T-cell (primary cell): ENCODE measurements at regions not wholly inside any gene's neighbourhood (a gene's known extent, or its start where the extent isn't known, plus 50 kb on each side); places are given as distances from the start of the nearest gene placed in this dataset.

Experiments used
- ATAC-seq, 4 experiments: fragments of 200-7000 bp in 3 of 4; fragments of 150-1000 bp in 1 of 4; cut with Tn5 transposase; replicated peaks in 1 of 4; 1 replicate in 3 of 4; 2 replicates in 1 of 4; pipeline ENCODE4 v1.10.0; 2021; ENCODE audit warnings: moderate library complexity in 3 of 4, mild to moderate bottlenecking in 2 of 4, moderate number of reproducible peaks in 1 of 4
- CTCF ChIA-PET, 2 donors: fragments of 300-600 bp; sonication (Branson Sonifier 250); formaldehyde crosslinking; loops; one replicate each; lab custom pipeline; 2022; ENCODE audit warnings: antibody characterized with exemption in 2 of 2; lab: Charles Lee
- POLR2A ChIA-PET, 2 donors: fragments of 300-600 bp; sonication (Branson Sonifier 250); formaldehyde crosslinking; loops; one replicate each; lab custom pipeline; 2022; ENCODE audit warnings: antibody characterized with exemption in 2 of 2; lab: Charles Lee
- DNase-seq, 35 experiments: peaks; one replicate each; pipeline versions ENCODE4 v3.0.0 to v3.0.0-alpha.2; 2013 to 2023
- H3K27ac ChIP-seq: one replicate; pipeline ENCODE4 v1.5.1; 2013; ENCODE audit warnings: low read length
- H3K27me3 ChIP-seq, 2 experiments: replicated peaks in 1 of 2; 1 replicate in 1 of 2; 2 replicates in 1 of 2; pipeline versions ENCODE4 v1.6.1 to v1.7.0; 2013; ENCODE audit warnings: low read length in 1 of 2, mixed read lengths in 1 of 2; ENCODE audit not compliant: control insufficient read depth in 2 of 2, insufficient read depth in 2 of 2; ENCODE audit errors: extremely low read depth in 1 of 2
- H3K36me3 ChIP-seq, 2 donors: 1 replicate in 1 of 2; 2 replicates in 1 of 2; pipeline versions ENCODE4 v1.6.1 to v1.7.0; 2013; ENCODE audit warnings: low read length in 1 of 2; ENCODE audit not compliant: control insufficient read depth in 2 of 2, insufficient read depth in 1 of 2; ENCODE audit errors: extremely low read depth in 1 of 2
- H3K4me1 ChIP-seq, 2 experiments: 1 replicate in 1 of 2; 2 replicates in 1 of 2; pipeline versions ENCODE4 v1.6.1 to v1.7.0; 2013; ENCODE audit warnings: low read length in 2 of 2, mixed read lengths in 1 of 2; ENCODE audit not compliant: insufficient read depth in 2 of 2, control insufficient read depth in 1 of 2; ENCODE audit errors: extremely low read depth in 1 of 2
- H3K4me3 ChIP-seq, 2 donors: 1 replicate in 1 of 2; 2 replicates in 1 of 2; pipeline versions ENCODE4 v1.5.1 to v1.7.0; 2013; ENCODE audit warnings: mild to moderate bottlenecking in 2 of 2, low read length in 1 of 2, moderate library complexity in 1 of 2; ENCODE audit not compliant: control insufficient read depth in 1 of 2; ENCODE audit errors: extremely low read depth in 1 of 2
- H3K9me3 ChIP-seq: 2 replicates; pipeline ENCODE4 v1.7.0; 2013
- H3K27ac Mint-ChIP-seq, 2 donors: one replicate each; pipeline ENCODE4 v1.8.0; 2020 to 2021; ENCODE audit warnings: mild to moderate bottlenecking in 2 of 2, mixed read lengths in 2 of 2
- H3K27me3 Mint-ChIP-seq, 2 donors: one replicate each; pipeline ENCODE4 v1.8.0; 2021 to 2022; ENCODE audit warnings: mixed read lengths in 2 of 2
- H3K36me3 Mint-ChIP-seq: one replicate; pipeline ENCODE4 v1.8.0; 2021; ENCODE audit warnings: mixed read lengths
- H3K4me1 Mint-ChIP-seq, 3 donors: one replicate each; pipeline ENCODE4 v1.8.0; 2020 to 2022; ENCODE audit warnings: mixed read lengths in 3 of 3, mild to moderate bottlenecking in 1 of 3
- H3K4me3 Mint-ChIP-seq, 3 donors: one replicate each; pipeline ENCODE4 v1.8.0; 2020 to 2022; ENCODE audit warnings: mild to moderate bottlenecking in 3 of 3, mixed read lengths in 3 of 3, moderate library complexity in 3 of 3
- H3K9me3 Mint-ChIP-seq, 3 donors: one replicate each; pipeline ENCODE4 v1.8.0; 2020 to 2022; ENCODE audit warnings: mixed read lengths in 3 of 3
- WGBS: methylation state at CpG from one replicate; pipeline ENCODE4 v1.1.5; 2013; ENCODE audit warnings: missing lambda C conversion rate; ENCODE audit not compliant: insufficient coverage; 5-methylcytosine and 5-hydroxymethylcytosine counted together

- H3K36me3 Mint-ChIP-seq, result no peaks in the 10 kb centered on the region
- no peak overlapping the region for H3K27ac Mint-ChIP-seq
- 100% methylated on average over 1 of the region's 1 CpG for WGBS
- ATAC-seq, result no peak
- H3K4me3 Mint-ChIP-seq, result peak overlapping the region in 1 of 3 donors; percentile 28
- no peaks in the 10 kb centered on the region for H3K9me3 ChIP-seq
- no peaks in the 10 kb centered on the region for H3K27me3 ChIP-seq
- H3K4me3 ChIP-seq, result no peak overlapping the region
- CTCF ChIA-PET, result interaction anchor here (1.4 to 1.6 kb wide), 2 partner anchors 33 kb away, joined by 4 to 8 read pairs; no protein-coding TSS in a partner anchor
- POLR2A ChIA-PET, result interaction anchor here in 1 of 2 donors (1.5 kb wide), 1 partner anchor 8 kb away, joined by 3 read pairs; no protein-coding TSS in a partner anchor
- no peaks in the 10 kb centered on the region for H3K36me3 ChIP-seq
- no peak overlapping the region for H3K27ac ChIP-seq
- no peaks in the 10 kb centered on the region for H3K27me3 Mint-ChIP-seq
- no peak for DNase-seq
- peaks cover 39 to 64% of the 10 kb centered on the region in 2 experiments for H3K4me1 ChIP-seq
- peaks cover 92 to 96% (median 96%) of the 10 kb centered on the region in 3 donors for H3K4me1 Mint-ChIP-seq
- H3K9me3 Mint-ChIP-seq, result no peaks in the 10 kb centered on the region
Observed at GRCh38 chr3:30352410-30353318, 253.7 kb upstream of the TGFBR2 start.

DNA sequence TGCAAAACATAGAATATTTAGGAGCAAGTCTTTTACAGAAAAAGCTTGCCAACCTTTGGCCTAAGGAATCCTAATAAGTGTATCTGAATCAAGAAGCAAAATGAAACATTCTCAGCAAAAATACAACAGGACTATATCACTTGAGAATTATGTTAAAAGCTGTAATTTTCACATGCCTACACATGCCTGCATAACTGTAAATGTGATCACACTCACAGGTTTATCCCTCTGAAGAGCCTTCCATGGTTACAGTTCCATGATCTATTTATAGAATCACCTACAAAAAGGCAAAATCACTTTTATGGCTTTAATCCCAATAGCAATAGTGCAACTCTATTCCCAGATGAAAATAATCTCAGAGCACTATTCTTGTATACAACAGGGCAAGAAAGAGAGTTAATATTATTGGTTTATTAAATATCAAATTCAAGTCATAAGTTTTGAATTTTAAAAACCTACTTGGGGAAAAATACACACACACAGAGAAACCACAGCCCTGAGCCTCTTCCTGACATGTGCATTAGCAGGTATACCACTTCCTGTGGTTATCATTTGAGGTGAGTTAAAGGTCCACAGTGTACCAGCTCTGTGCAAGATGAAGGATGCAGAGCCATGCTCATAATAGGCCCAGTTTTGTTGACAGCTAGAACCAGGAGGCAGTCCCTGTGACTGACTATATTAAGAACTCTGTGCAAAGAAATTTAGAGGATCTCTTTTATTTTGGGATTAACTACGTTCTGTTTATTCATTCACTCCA, 252.5 kb upstream of the TGFBR2 start:
- H3K27ac ChIP-seq, result no peak overlapping the region
- Mint-ChIP-seq H3K9me3 (no peaks in the 10 kb centered on the region), H3K27me3 (no peaks in the 10 kb centered on the region), H3K4me1 (peaks cover 84 to 89% (median 88%) of the 10 kb centered on the region in 3 donors), H3K4me3 (peak overlapping the region in 2 of 3 donors; percentile 26 to 74), H3K27ac (peak overlapping the region in 1 of 2 donors; percentile 70), H3K36me3 (no peaks in the 10 kb centered on the region)
- ChIA-PET CTCF (interaction anchor here in 1 of 2 donors (1.6 kb wide), 1 partner anchor 34 kb away, joined by 8 read pairs; no protein-coding TSS in a partner anchor), POLR2A (interaction anchor here (0.5 to 1.5 kb wide), 4 partner anchors 10 to 348 kb away, joined by 3 read pairs; no protein-coding TSS in a partner anchor)
- H3K4me1 ChIP-seq, result peaks cover 39 to 55% of the 10 kb centered on the region in 2 experiments
- H3K27me3 ChIP-seq, result no peaks in the 10 kb centered on the region
- peak; percentile 98 to 100 (median 100) for ATAC-seq
- peak overlapping the region in 1 of 2 donors; percentile 15 for H3K4me3 ChIP-seq
- peak in 33 of 35 experiments; percentile 29 to 87 (median 56) for DNase-seq
- no peaks in the 10 kb centered on the region for H3K36me3 ChIP-seq
- H3K9me3 ChIP-seq, result no peaks in the 10 kb centered on the region
- WGBS, result no CpG with 5 or more reads among the region's 1 CpG

DNA sequence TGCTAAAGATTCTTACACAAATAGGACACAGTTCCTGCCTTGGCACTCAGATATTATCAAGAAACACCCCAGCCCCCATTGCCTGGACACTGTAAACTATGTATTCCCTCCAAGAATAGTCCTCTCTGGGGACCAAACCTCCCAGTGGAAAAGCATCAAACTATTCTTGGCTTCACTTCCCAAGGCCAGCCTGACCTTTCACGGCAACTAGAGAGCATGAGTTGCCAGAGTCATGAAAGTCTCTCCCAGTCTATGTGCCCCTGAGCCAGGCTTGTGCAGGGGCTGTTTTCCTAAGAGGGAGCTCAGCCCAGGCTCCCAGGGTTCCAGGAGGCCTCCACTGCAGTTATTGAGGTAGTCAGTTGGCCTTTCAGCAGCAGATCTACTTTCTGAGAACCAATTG, 251.9 kb upstream of the TGFBR2 start:
- POLR2A ChIA-PET, result interaction anchor here in 1 of 2 donors (1.5 kb wide), 1 partner anchor 10 kb away, joined by 3 read pairs; no protein-coding TSS in a partner anchor

DNA sequence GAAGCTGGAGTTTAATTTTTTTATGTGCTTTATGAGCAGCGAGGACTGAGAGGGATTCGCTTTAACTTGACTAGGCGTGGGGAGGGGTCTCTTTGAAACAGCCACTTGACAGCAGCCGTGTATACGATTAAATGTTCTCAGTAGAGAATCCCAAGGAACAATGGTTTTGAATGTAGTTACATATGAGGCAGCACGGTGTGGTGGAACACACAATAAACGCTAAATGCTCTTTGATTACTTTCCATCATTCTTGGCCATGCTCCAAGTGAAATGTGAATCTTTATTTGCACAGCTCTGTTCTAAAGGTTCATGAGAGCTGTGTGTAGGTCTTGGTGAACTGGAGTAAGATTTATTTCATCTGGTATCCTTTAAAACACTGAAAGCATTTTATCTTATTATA, 251.4 kb upstream of the TGFBR2 start:
- WGBS, result 84% methylated on average over 5 of the region's 7 CpGs
- Histone ChIP-seq H3K9me3 (no peaks in the 10 kb centered on the region), H3K4me3 (no peak overlapping the region), H3K36me3 (no peaks in the 10 kb centered on the region), H3K27me3 (no peaks in the 10 kb centered on the region), H3K4me1 (peaks cover 33 to 48% of the 10 kb centered on the region in 2 experiments), H3K27ac (no peak overlapping the region)
- Mint-ChIP-seq H3K4me3 (peak overlapping the region in 1 of 3 donors; percentile 74), H3K36me3 (no peaks in the 10 kb centered on the region), H3K27ac (peak overlapping the region; percentile 53 to 70), H3K27me3 (no peaks in the 10 kb centered on the region), H3K9me3 (no peaks in the 10 kb centered on the region), H3K4me1 (peaks cover 75 to 78% (median 77%) of the 10 kb centered on the region in 3 donors)
- POLR2A ChIA-PET, result interaction anchor here in 1 of 2 donors (0.9 kb wide), 1 partner anchor 36 kb away, joined by 3 read pairs; no protein-coding TSS in a partner anchor
- DNase-seq, result peak in 3 of 35 experiments; percentile 14 to 30 (median 26)
- CTCF ChIA-PET, result interaction anchor here in 1 of 2 donors (0.5 kb wide), 1 partner anchor 297 kb away, joined by 5 read pairs; no protein-coding TSS in a partner anchor
- no peak for ATAC-seq

More for the DNA sequence above, 251.9 kb upstream of the TGFBR2 start:
- Mint-ChIP-seq H3K4me1 (peaks cover 80 to 83% (median 82%) of the 10 kb centered on the region in 3 donors), H3K27ac (peak overlapping the region; percentile 53 to 70), H3K27me3 (no peaks in the 10 kb centered on the region), H3K4me3 (peak overlapping the region in 1 of 3 donors; percentile 74), H3K9me3 (no peaks in the 10 kb centered on the region), H3K36me3 (no peaks in the 10 kb centered on the region)
- H3K9me3 ChIP-seq, result no peaks in the 10 kb centered on the region
- H3K4me1 ChIP-seq, result peaks cover 38 to 51% of the 10 kb centered on the region in 2 experiments
- ATAC-seq, result peak in 2 of 4 experiments; percentile 3 to 6
- no CpG with 5 or more reads among the region's 1 CpG for WGBS
- no peaks in the 10 kb centered on the region for H3K36me3 ChIP-seq
- DNase-seq, result peak in 1 of 35 experiments; percentile 17
- H3K27me3 ChIP-seq, result no peaks in the 10 kb centered on the region
- H3K27ac ChIP-seq, result no peak overlapping the region
- H3K4me3 ChIP-seq, result no peak overlapping the region
- CTCF ChIA-PET, result interaction anchor here (0.5 to 1.6 kb wide), 2 partner anchors 35 to 297 kb away, joined by 5 to 8 read pairs; no protein-coding TSS in a partner anchor

DNA sequence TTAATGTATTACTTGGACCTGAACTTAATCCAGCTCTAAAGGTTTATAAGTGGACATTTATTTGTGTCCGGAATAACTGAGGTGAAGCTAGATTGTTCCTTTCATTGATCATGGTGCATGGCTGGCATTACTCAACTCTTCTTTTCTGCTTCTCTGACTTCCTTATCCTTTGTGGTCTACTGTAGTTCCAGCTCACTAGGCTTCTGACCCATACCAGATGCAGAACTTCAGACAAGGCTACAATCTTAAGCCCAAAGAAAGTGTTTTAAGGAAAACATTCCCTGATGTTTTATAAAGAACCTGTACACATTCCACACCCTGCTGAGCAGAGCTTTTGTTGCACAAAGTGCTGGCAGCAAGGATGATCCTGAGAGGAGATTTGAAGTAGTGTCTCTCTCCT, 250.8 kb upstream of the TGFBR2 start:
- CTCF ChIA-PET, result no interaction called here

More for the DNA sequence above, 250.8 kb upstream of the TGFBR2 start:
- Mint-ChIP-seq H3K4me1 (peaks cover 69 to 73% (median 72%) of the 10 kb centered on the region in 3 donors), H3K4me3 (peak overlapping the region in 1 of 3 donors; percentile 74), H3K9me3 (no peaks in the 10 kb centered on the region), H3K36me3 (no peaks in the 10 kb centered on the region), H3K27ac (peak overlapping the region in 1 of 2 donors; percentile 4), H3K27me3 (no peaks in the 10 kb centered on the region)
- Histone ChIP-seq H3K36me3 (no peaks in the 10 kb centered on the region), H3K9me3 (no peaks in the 10 kb centered on the region), H3K4me1 (peaks cover 29 to 41% of the 10 kb centered on the region in 2 experiments), H3K4me3 (no peak overlapping the region), H3K27me3 (no peaks in the 10 kb centered on the region), H3K27ac (no peak overlapping the region)
- WGBS, result no CpG with 5 or more reads among the region's 1 CpG
- DNase-seq (no peak), ATAC-seq (no peak)
- POLR2A ChIA-PET, result interaction anchor here in 1 of 2 donors (0.6 to 1.2 kb wide), 3 partner anchors 31 to 86 kb away, joined by 3 to 7 read pairs (median 4); no protein-coding TSS in a partner anchor
